SW 1271 (cell line): ENCODE measurements at regions not wholly inside any gene's neighbourhood (a gene's known extent, or its start where the extent isn't known, plus 50 kb on each side); places are given as distances from the start of the nearest gene placed in this dataset.
"Not testable (repeated sequence)": the region's sequence is repeated elsewhere in the genome, so short reads cannot be mapped to it uniquely, and the experiment has no call there.

Source experiments
- DNase-seq, 2 experiments: peaks; one replicate each; lab custom pipeline; 2025; lab: John Stamatoyannopoulos, UW

- DNase-seq, result no peak
Measured at GRCh38 chr18:46179306-46179705, 75.1 kb downstream of the HAUS1 start.

GRCh38 chr18:46182633-46183358, 78.6 kb downstream of the HAUS1 start:
- no peak for DNase-seq

GRCh38 chr18:46184296-46184695, 80.1 kb downstream of the HAUS1 start:
- DNase-seq, result not testable (repeated sequence)

GRCh38 chr18:46184727-46185126, 80.5 kb downstream of the HAUS1 start:
- DNase-seq, result no peak

GRCh38 chr18:46190667-46191066, 86.5 kb downstream of the HAUS1 start:
- DNase-seq, result no peak

- DNase-seq, result no peak
Measured at GRCh38 chr18:46196627-46197243, 92.5 kb downstream of the HAUS1 start.

- DNase-seq, result peak in 1 of 2 experiments; percentile 16
Measured at GRCh38 chr18:46199515-46200147, 95.4 kb downstream of the HAUS1 start.

GRCh38 chr18:46200178-46201055, 96.2 kb downstream of the HAUS1 start:
- not testable (repeated sequence) for DNase-seq

- DNase-seq, result no peak
Measured at GRCh38 chr18:46204143-46204542, 100.0 kb downstream of the HAUS1 start.

- no peak for DNase-seq
Measured at GRCh38 chr18:46207985-46208384, 103.8 kb downstream of the HAUS1 start.

GRCh38 chr18:46209161-46209560, 105.0 kb downstream of the HAUS1 start:
- DNase-seq, result no peak

- DNase-seq, result no peak
Measured at GRCh38 chr18:46211816-46212215, 107.6 kb downstream of the HAUS1 start.

- DNase-seq, result no peak
Measured at GRCh38 chr18:46212398-46212797, 108.2 kb downstream of the HAUS1 start.

GRCh38 chr18:46213295-46213694, 109.1 kb downstream of the HAUS1 start:
- peak in 1 of 2 experiments; percentile 10 for DNase-seq

- DNase-seq, result no peak
Measured at GRCh38 chr18:46214435-46214834, 110.2 kb downstream of the HAUS1 start.

- no peak for DNase-seq
Measured at GRCh38 chr18:46215902-46216723, 111.9 kb downstream of the HAUS1 start.

- DNase-seq, result no peak
Measured at GRCh38 chr18:46220116-46220515, 115.9 kb downstream of the HAUS1 start.

- no peak for DNase-seq
Measured at GRCh38 chr18:46222093-46222492, 117.9 kb downstream of the HAUS1 start.

- DNase-seq, result no peak
Measured at GRCh38 chr18:46222710-46223360, 118.7 kb downstream of the HAUS1 start.

GRCh38 chr18:46224181-46224775, 120.1 kb downstream of the HAUS1 start:
- DNase-seq, result no peak
